SK-N-SH (cell line): ENCODE measurements at regions not wholly inside any gene's neighbourhood (a gene's known extent, or its start where the extent isn't known, plus 50 kb on each side); places are given as distances from the start of the nearest gene placed in this dataset.

Experiments
- EP300 ChIP-seq, 2 experiments: IDR thresholded peaks; 2 replicates each; pipeline versions ENCODE4 v1.4.0 to v1.6.1; 2012; ENCODE audit warnings: borderline replicate concordance in 1 of 2, low read depth in 1 of 2, low read length in 1 of 2
- FOXM1 ChIP-seq: IDR thresholded peaks from 2 replicates; pipeline ENCODE4 v1.4.0; 2012; ENCODE audit warnings: low read depth, mild to moderate bottlenecking
- POLR2AphosphoS5 ChIP-seq: IDR thresholded peaks from 2 replicates; pipeline ENCODE4 v1.6.1; 2012; ENCODE audit warnings: low read depth, low read length
- RAD21 ChIP-seq: IDR thresholded peaks from 2 replicates; pipeline ENCODE4 v1.6.1; 2012; ENCODE audit warnings: mild to moderate bottlenecking, low read length
- TF ChIP-seq, protein P1 (sequence below): IDR thresholded peaks from 2 replicates; pipeline ENCODE4 v1.4.0; 2012; ENCODE audit warnings: low read depth
- TF ChIP-seq, protein P2 (sequence below): fragments of 200-600 bp; sonication (generic); IDR thresholded peaks from 2 replicates; pipeline ENCODE4 v1.6.1; 2017; ENCODE audit warnings: antibody characterized with exemption, mild to moderate bottlenecking, moderate library complexity
- TF ChIP-seq, protein P3 (sequence below): IDR thresholded peaks from 2 replicates; pipeline ENCODE4 v1.4.0; 2012; ENCODE audit warnings: low read depth, borderline replicate concordance
- TF ChIP-seq, protein P4 (sequence below): IDR thresholded peaks from 2 replicates; pipeline ENCODE4 v1.6.1; 2012; ENCODE audit warnings: mild to moderate bottlenecking, low read depth, low read length, moderate library complexity

DNA sequence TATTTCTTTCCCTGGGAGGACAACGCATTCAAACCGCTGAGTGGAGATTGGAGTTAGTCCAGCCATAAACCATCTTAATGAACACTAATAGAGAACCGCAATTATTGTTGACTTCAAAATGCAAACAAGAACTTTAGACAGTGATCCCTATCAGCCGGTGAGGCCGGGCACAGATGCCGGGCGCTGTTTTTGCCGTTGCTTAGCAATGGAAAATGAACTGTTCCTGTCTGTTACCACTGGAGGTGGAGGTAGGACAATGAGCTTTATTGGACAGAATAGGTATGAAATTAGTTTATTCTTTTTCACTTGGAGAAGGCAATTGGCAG, 216.8 kb downstream of the TTC8 start:
- TF ChIP-seq, protein P1, sequence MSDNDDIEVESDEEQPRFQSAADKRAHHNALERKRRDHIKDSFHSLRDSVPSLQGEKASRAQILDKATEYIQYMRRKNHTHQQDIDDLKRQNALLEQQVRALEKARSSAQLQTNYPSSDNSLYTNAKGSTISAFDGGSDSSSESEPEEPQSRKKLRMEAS: no peak
- TF ChIP-seq, protein P2, sequence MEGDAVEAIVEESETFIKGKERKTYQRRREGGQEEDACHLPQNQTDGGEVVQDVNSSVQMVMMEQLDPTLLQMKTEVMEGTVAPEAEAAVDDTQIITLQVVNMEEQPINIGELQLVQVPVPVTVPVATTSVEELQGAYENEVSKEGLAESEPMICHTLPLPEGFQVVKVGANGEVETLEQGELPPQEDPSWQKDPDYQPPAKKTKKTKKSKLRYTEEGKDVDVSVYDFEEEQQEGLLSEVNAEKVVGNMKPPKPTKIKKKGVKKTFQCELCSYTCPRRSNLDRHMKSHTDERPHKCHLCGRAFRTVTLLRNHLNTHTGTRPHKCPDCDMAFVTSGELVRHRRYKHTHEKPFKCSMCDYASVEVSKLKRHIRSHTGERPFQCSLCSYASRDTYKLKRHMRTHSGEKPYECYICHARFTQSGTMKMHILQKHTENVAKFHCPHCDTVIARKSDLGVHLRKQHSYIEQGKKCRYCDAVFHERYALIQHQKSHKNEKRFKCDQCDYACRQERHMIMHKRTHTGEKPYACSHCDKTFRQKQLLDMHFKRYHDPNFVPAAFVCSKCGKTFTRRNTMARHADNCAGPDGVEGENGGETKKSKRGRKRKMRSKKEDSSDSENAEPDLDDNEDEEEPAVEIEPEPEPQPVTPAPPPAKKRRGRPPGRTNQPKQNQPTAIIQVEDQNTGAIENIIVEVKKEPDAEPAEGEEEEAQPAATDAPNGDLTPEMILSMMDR: no peak
- TF ChIP-seq POLR2AphosphoS5: no peak
- no peak for TF ChIP-seq EP300 (IDR thresholded peaks at IDR 0.05; ENCODE audit: borderline replicate concordance in 1 of 2, low read depth in 1 of 2, low read length in 1 of 2)
- TF ChIP-seq, protein P3, sequence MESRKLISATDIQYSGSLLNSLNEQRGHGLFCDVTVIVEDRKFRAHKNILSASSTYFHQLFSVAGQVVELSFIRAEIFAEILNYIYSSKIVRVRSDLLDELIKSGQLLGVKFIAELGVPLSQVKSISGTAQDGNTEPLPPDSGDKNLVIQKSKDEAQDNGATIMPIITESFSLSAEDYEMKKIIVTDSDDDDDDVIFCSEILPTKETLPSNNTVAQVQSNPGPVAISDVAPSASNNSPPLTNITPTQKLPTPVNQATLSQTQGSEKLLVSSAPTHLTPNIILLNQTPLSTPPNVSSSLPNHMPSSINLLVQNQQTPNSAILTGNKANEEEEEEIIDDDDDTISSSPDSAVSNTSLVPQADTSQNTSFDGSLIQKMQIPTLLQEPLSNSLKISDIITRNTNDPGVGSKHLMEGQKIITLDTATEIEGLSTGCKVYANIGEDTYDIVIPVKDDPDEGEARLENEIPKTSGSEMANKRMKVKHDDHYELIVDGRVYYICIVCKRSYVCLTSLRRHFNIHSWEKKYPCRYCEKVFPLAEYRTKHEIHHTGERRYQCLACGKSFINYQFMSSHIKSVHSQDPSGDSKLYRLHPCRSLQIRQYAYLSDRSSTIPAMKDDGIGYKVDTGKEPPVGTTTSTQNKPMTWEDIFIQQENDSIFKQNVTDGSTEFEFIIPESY: no peak
- TF ChIP-seq, protein P4, sequence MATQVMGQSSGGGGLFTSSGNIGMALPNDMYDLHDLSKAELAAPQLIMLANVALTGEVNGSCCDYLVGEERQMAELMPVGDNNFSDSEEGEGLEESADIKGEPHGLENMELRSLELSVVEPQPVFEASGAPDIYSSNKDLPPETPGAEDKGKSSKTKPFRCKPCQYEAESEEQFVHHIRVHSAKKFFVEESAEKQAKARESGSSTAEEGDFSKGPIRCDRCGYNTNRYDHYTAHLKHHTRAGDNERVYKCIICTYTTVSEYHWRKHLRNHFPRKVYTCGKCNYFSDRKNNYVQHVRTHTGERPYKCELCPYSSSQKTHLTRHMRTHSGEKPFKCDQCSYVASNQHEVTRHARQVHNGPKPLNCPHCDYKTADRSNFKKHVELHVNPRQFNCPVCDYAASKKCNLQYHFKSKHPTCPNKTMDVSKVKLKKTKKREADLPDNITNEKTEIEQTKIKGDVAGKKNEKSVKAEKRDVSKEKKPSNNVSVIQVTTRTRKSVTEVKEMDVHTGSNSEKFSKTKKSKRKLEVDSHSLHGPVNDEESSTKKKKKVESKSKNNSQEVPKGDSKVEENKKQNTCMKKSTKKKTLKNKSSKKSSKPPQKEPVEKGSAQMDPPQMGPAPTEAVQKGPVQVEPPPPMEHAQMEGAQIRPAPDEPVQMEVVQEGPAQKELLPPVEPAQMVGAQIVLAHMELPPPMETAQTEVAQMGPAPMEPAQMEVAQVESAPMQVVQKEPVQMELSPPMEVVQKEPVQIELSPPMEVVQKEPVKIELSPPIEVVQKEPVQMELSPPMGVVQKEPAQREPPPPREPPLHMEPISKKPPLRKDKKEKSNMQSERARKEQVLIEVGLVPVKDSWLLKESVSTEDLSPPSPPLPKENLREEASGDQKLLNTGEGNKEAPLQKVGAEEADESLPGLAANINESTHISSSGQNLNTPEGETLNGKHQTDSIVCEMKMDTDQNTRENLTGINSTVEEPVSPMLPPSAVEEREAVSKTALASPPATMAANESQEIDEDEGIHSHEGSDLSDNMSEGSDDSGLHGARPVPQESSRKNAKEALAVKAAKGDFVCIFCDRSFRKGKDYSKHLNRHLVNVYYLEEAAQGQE: no peak
- no peak for TF ChIP-seq FOXM1
- peak; percentile 12; the same call in 1 of the 2 replicates for TF ChIP-seq RAD21
